OCI-LY7 (cell line): ENCODE measurements at regions not wholly inside any gene's neighbourhood (a gene's known extent, or its start where the extent isn't known, plus 50 kb on each side); places are given as distances from the start of the nearest gene placed in this dataset.

ENCODE experiments used
- BruUV-seq: library from RNA; stranded (reverse); fragments of 400-500 nt; replicated peaks from 2 replicates; lab custom pipeline; 2021; lab: Mats Ljungman, UMichigan
- CTCF ChIA-PET: fragments of 300-600 bp; sonication (Branson Sonifier 250); formaldehyde crosslinking; loops from one replicate; lab custom pipeline; 2022; ENCODE audit warnings: antibody characterized with exemption; ENCODE audit not compliant: unreplicated experiment; lab: Charles Lee
- POLR2A ChIA-PET: fragments of 300-600 bp; sonication (Branson Sonifier 250); formaldehyde crosslinking; loops from one replicate; lab custom pipeline; 2022; ENCODE audit warnings: antibody characterized with exemption; lab: Charles Lee
- DNase-seq: peaks from one replicate; pipeline ENCODE4 v3.0.0-alpha.2; 2015; ENCODE audit warnings: low spot score
- H2AFZ ChIP-seq: fragments of 200-600 bp; sonication (generic), shearing (Covaris generic); 2 replicates; pipeline ENCODE4 v1.6.1; 2014; ENCODE audit warnings: mild to moderate bottlenecking, antibody characterized with exemption, low read length, moderate library complexity
- H3K27ac ChIP-seq: fragments of 200-600 bp; sonication (generic); 2 replicates; pipeline ENCODE4 v1.5.1; 2014; ENCODE audit warnings: mixed run types, low read depth, mild to moderate bottlenecking, moderate library complexity, low read length, inconsistent platforms; ENCODE audit not compliant: poor library complexity, severe bottlenecking
- H3K36me3 ChIP-seq: fragments of 200-600 bp; sonication (generic); 2 replicates; pipeline ENCODE4 v1.6.1; 2014; ENCODE audit warnings: mild to moderate bottlenecking, antibody characterized with exemption, low read length, moderate library complexity, mixed read lengths; ENCODE audit not compliant: insufficient read depth
- H3K4me1 ChIP-seq: fragments of 200-600 bp; sonication (generic); 2 replicates; pipeline ENCODE4 v1.5.1; 2014; ENCODE audit warnings: mild to moderate bottlenecking, low read length; ENCODE audit not compliant: insufficient read depth, poor library complexity, severe bottlenecking
- H3K4me2 ChIP-seq: fragments of 200-600 bp; sonication (generic); 2 replicates; pipeline ENCODE4 v1.6.1; 2014; ENCODE audit warnings: mild to moderate bottlenecking, low read length
- H3K4me3 ChIP-seq: fragments of 200-600 bp; sonication (generic); 2 replicates; pipeline ENCODE4 v1.5.1; 2014; ENCODE audit warnings: mild to moderate bottlenecking, low read depth, low read length; ENCODE audit not compliant: poor library complexity, severe bottlenecking
- H3K79me2 ChIP-seq: fragments of 200-600 bp; sonication (generic); 2 replicates; pipeline ENCODE4 v1.6.1; 2016; ENCODE audit warnings: low read depth, mild to moderate bottlenecking, low read length, moderate library complexity, mixed read lengths; ENCODE audit not compliant: insufficient read depth
- H3K9me2 ChIP-seq: fragments of 200-600 bp; sonication (generic); 2 replicates; pipeline ENCODE4 v1.6.1; 2016; ENCODE audit warnings: mild to moderate bottlenecking, low read length, mixed read lengths; ENCODE audit not compliant: insufficient read depth
- H3K9me3 ChIP-seq: fragments of 200-600 bp; sonication (generic); 2 replicates; pipeline ENCODE4 v1.6.1; 2014; ENCODE audit warnings: mild to moderate bottlenecking, mixed run types, low read length, mixed read lengths
- H4K20me1 ChIP-seq: fragments of 200-600 bp; sonication (generic); 2 replicates; pipeline ENCODE4 v1.6.1; 2014; ENCODE audit warnings: mild to moderate bottlenecking, antibody characterized with exemption, low read length, moderate library complexity, mixed read lengths; ENCODE audit not compliant: insufficient read depth
- CTCF ChIP-seq: fragments of 200-600 bp; sonication (generic); conservative IDR thresholded peaks from 2 replicates; pipeline ENCODE4 v1.5.1; 2014; ENCODE audit warnings: mild to moderate bottlenecking, antibody characterized with exemption, low read length, moderate library complexity, mixed read lengths
- EZH2phosphoT487 ChIP-seq: fragments of 200-600 bp; sonication (generic); IDR thresholded peaks from 2 replicates; pipeline ENCODE4 v1.6.1; 2018; ENCODE audit warnings: low read depth, borderline replicate concordance, mild to moderate bottlenecking, mixed run types, antibody characterized with exemption, low read length, moderate library complexity, mixed read lengths
- intact Hi-C: fragments of 100-400 bp; cut with micrococcal nuclease; formaldehyde crosslinking; loops from one replicate; pipeline ENCODE4 v1.10.0; 2022; ENCODE audit not compliant: unreplicated experiment

GRCh38 chr5:67673180-67673579 is 476.6 kb upstream of the CD180 start:
- no peak overlapping the region for H3K4me2 ChIP-seq
- ChIA-PET POLR2A (no interaction called here), CTCF (no interaction called here)
- H3K27ac ChIP-seq = no peak overlapping the region
- no peaks in the 10 kb centered on the region for H3K9me3 ChIP-seq
- no peak overlapping the region for H2AFZ ChIP-seq
- TF ChIP-seq CTCF = no peak
- no peak for TF ChIP-seq EZH2phosphoT487
- intact Hi-C loops = no loop called here
- H3K36me3 ChIP-seq = no peaks in the 10 kb centered on the region
- H3K4me3 ChIP-seq = no peak overlapping the region
- no peaks in the 10 kb centered on the region for H3K9me2 ChIP-seq
- H3K4me1 ChIP-seq = no peaks in the 10 kb centered on the region
- H3K79me2 ChIP-seq = no peaks in the 10 kb centered on the region
- no peaks in the 10 kb centered on the region for H4K20me1 ChIP-seq
- BruUV-seq = no TSS peak
- DNase-seq = no peak

- CTCF ChIA-PET = no interaction called here
- intact Hi-C loops = no loop called here
- no peaks in the 10 kb centered on the region for H3K9me3 ChIP-seq
- no peaks in the 10 kb centered on the region for H3K4me1 ChIP-seq
- H3K79me2 ChIP-seq = no peaks in the 10 kb centered on the region
- POLR2A ChIA-PET = no interaction called here
- TF ChIP-seq CTCF (no peak), EZH2phosphoT487 (no peak)
- H4K20me1 ChIP-seq = no peaks in the 10 kb centered on the region
- no peak overlapping the region for H2AFZ ChIP-seq
- H3K4me2 ChIP-seq = no peak overlapping the region
- BruUV-seq = no TSS peak
- no peak for DNase-seq
- H3K27ac ChIP-seq = no peak overlapping the region
- no peaks in the 10 kb centered on the region for H3K36me3 ChIP-seq
- no peak overlapping the region for H3K4me3 ChIP-seq
- no peaks in the 10 kb centered on the region for H3K9me2 ChIP-seq
Observed at GRCh38 chr5:67672636-67673035, 476.0 kb upstream of the CD180 start.

GRCh38 chr5:67669916-67670315 is 473.3 kb upstream of the CD180 start:
- Histone ChIP-seq H3K36me3 (no peaks in the 10 kb centered on the region), H3K4me3 (no peak overlapping the region), H3K9me2 (no peaks in the 10 kb centered on the region), H4K20me1 (no peaks in the 10 kb centered on the region), H3K79me2 (no peaks in the 10 kb centered on the region), H2AFZ (no peak overlapping the region), H3K9me3 (no peaks in the 10 kb centered on the region), H3K4me2 (no peak overlapping the region), H3K4me1 (no peaks in the 10 kb centered on the region), H3K27ac (no peak overlapping the region)
- POLR2A ChIA-PET = no interaction called here
- TF ChIP-seq CTCF (no peak), EZH2phosphoT487 (no peak)
- no TSS peak for BruUV-seq
- CTCF ChIA-PET = no interaction called here
- intact Hi-C loops = no loop called here
- no peak for DNase-seq
